Astrocyte of the cerebellum (primary cell): ENCODE measurements at regions not wholly inside any gene's neighbourhood (a gene's known extent, or its start where the extent isn't known, plus 50 kb on each side); places are given as distances from the start of the nearest gene placed in this dataset.

ENCODE experiments used
- DNase-seq: peaks from one replicate; pipeline ENCODE4 v3.0.0-alpha.2; 2011; ENCODE audit warnings: low read depth
- H3K4me3 ChIP-seq: 2 replicates; pipeline ENCODE4 v1.5.1; 2011; ENCODE audit warnings: mild to moderate bottlenecking, low read depth, low read length, moderate library complexity
- CTCF ChIP-seq: IDR thresholded peaks from 2 replicates; pipeline ENCODE4 v1.5.1; 2012; ENCODE audit warnings: low read length, low read depth, moderate library complexity, mild to moderate bottlenecking; ENCODE audit errors: missing control alignments
- in situ Hi-C: cut with HindIII; loops from 2 replicates; pipeline ENCODE4 v1.10.0; 2017; ENCODE audit warnings: low sequenced_read_pairs

- H3K4me3 ChIP-seq: no peak overlapping the region
- no peak for DNase-seq
- in situ Hi-C loops: no loop called here
- no peak for TF ChIP-seq CTCF
Measured at GRCh38 chr4:134028421-134028820, 173.2 kb downstream of the PABPC4L start.

- DNase-seq: peak; percentile 88
- in situ Hi-C loops: no loop called here
- H3K4me3 ChIP-seq: no peak overlapping the region
- TF ChIP-seq CTCF: no peak
Measured at GRCh38 chr4:134027931-134028330, 173.7 kb downstream of the PABPC4L start.

- peak; percentile 37 for TF ChIP-seq CTCF
- in situ Hi-C loops: no loop called here
- DNase-seq: peak; percentile 1
- no peak overlapping the region for H3K4me3 ChIP-seq
Measured at GRCh38 chr4:134024251-134024650, 177.3 kb downstream of the PABPC4L start.

- TF ChIP-seq CTCF: no peak
- no peak overlapping the region for H3K4me3 ChIP-seq
- in situ Hi-C loops: no loop called here
- DNase-seq: no peak
Measured at GRCh38 chr4:134019657-134020056, 181.9 kb downstream of the PABPC4L start.

DNA sequence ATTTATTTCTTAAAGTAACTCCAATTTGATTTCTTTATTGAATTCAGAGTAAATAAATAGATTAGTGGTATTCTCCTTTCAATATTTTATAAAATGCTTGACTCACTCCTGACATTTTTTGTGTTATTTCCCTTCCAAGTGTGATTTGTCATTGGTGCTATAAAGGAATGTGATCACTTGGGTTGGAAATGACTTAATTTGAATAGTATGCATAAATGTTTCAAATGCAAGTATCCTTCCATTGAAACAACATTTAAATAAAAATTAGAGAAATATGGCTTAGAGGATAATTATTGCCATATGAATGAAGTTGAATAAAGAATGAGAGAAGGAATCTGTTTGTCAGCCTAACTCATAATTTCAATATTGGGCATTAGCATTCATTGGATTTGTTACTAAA is 182.7 kb downstream of the PABPC4L start:
- no peak for TF ChIP-seq CTCF
- peak; percentile 1 for DNase-seq
- H3K4me3 ChIP-seq: no peak overlapping the region
- in situ Hi-C loops: no loop called here

DNA sequence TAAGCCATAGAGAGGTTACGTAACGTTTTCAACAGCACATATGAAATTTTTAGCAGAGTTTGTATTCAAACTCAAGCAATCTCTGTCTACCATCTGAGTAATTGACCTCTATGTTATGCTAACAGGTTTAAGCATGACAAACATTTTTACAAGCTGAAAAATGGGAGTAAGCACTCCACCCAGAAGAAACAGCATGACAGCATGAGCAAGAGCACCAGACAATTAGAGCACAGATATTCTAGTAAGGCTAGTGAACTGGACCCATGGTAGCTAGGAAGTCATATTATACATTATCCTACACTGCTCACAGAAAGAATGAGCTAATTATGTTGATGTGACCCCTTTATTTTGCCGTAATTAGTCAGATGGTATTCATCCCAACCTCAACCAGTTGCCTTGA is 200.5 kb downstream of the PABPC4L start:
- in situ Hi-C loops: no loop called here
- TF ChIP-seq CTCF: no peak
- no peak for DNase-seq
- H3K4me3 ChIP-seq: no peak overlapping the region

GRCh38 chr4:133997436-133997835 is 204.2 kb downstream of the PABPC4L start:
- H3K4me3 ChIP-seq: no peak overlapping the region
- peak; percentile 24 for DNase-seq
- no peak for TF ChIP-seq CTCF
- in situ Hi-C loops: no loop called here
